HEK293 (cell line): ENCODE measurements at regions not wholly inside any gene's neighbourhood (a gene's known extent, or its start where the extent isn't known, plus 50 kb on each side); places are given as distances from the start of the nearest gene placed in this dataset.

Experiments used
- ZNF777 ChIP-seq: fragments of 450-650 bp; formaldehyde crosslinking; IDR thresholded peaks from 2 replicates; pipeline ENCODE4 v1.5.1; 2017; ENCODE audit warnings: missing biosample characterization, missing genetic modification characterization, borderline replicate concordance
- TF ChIP-seq, protein P1 (sequence below): fragments of 450-650 bp; formaldehyde crosslinking; conservative IDR thresholded peaks from 2 replicates; pipeline ENCODE4 v1.5.1; 2016; ENCODE audit warnings: low read depth, missing biosample characterization, missing genetic modification characterization

DNA sequence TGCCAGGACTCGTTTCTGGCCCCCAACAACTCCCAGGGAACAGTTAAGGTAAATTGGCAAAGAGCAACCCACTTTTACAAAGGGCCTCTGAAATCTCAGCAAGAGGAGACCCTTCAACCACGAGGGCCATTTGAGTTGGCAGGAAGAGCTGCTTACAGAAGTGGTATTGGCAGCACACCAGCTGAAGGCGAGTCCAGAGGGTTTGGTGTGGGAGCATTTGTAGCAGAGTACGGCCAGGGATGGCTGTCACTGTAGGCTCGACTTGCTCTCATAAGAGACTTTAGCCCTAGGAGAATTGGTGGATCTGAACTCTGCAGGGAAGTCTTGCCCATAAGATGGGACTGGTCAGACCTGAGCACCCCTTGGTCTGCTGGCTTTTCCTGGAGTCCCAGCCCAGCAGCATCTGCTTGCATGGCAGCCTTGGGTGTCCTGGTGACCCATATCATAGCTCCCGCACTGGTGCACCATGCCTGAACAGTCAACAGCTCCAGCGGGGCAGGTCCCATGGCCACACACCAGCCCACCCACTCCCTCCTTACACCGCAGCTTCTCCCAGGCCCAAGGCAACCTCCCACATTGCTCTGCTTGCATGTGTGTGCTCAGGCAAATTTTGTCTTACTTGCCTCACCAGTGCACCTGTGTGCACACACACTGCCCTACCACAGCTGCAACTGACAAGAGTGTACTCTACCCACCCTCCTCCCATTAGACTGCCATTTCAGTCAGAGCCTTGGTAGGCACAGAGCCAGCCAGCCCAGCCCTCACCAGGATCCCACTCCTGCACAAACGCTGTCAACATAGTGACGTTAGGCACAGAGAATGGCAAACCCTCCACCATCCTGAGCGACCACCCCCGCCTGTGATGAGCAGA, 861.6 kb upstream of the DPPA4 start:
- TF ChIP-seq, protein P1, sequence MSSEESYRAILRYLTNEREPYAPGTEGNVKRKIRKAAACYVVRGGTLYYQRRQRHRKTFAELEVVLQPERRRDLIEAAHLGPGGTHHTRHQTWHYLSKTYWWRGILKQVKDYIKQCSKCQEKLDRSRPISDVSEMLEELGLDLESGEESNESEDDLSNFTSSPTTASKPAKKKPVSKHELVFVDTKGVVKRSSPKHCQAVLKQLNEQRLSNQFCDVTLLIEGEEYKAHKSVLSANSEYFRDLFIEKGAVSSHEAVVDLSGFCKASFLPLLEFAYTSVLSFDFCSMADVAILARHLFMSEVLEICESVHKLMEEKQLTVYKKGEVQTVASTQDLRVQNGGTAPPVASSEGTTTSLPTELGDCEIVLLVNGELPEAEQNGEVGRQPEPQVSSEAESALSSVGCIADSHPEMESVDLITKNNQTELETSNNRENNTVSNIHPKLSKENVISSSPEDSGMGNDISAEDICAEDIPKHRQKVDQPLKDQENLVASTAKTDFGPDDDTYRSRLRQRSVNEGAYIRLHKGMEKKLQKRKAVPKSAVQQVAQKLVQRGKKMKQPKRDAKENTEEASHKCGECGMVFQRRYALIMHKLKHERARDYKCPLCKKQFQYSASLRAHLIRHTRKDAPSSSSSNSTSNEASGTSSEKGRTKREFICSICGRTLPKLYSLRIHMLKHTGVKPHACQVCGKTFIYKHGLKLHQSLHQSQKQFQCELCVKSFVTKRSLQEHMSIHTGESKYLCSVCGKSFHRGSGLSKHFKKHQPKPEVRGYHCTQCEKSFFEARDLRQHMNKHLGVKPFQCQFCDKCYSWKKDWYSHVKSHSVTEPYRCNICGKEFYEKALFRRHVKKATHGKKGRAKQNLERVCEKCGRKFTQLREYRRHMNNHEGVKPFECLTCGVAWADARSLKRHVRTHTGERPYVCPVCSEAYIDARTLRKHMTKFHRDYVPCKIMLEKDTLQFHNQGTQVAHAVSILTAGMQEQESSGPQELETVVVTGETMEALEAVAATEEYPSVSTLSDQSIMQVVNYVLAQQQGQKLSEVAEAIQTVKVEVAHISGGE: no peak
- no peak for TF ChIP-seq ZNF777
